H1 (cell line): ENCODE measurements at regions not wholly inside any gene's neighbourhood (a gene's known extent, or its start where the extent isn't known, plus 50 kb on each side); places are given as distances from the start of the nearest gene placed in this dataset.

ENCODE experiments used
- CTCF ChIA-PET: fragments of 300-600 bp; sonication (Branson Sonifier 250); formaldehyde crosslinking; loops from one replicate; lab custom pipeline; 2021; ENCODE audit not compliant: partially characterized antibody; lab: Charles Lee
- POLR2A ChIA-PET: fragments of 300-600 bp; sonication (Branson Sonifier 250); formaldehyde crosslinking; loops from one replicate; lab custom pipeline; 2021; ENCODE audit warnings: inconsistent platforms; ENCODE audit not compliant: partially characterized antibody; lab: Charles Lee
- DNase-seq, 2 experiments: peaks; one replicate each; pipeline versions ENCODE4 v3.0.0 to v3.0.0-alpha.2; 2010 to 2022; ENCODE audit warnings: low spot score in 2 of 2, low read depth in 1 of 2, mixed read lengths in 1 of 2
- FAIRE-seq: peaks from 2 replicates; lab custom pipeline; 2011; peaks lifted over from hg19 to GRCh38; lab: Jason Lieb, UNC
- H2AFZ ChIP-seq: 2 replicates; pipeline ENCODE4 v1.8.1; 2012; ENCODE audit warnings: low read length, inconsistent platforms
- H2AK5ac ChIP-seq: 2 replicates; pipeline ENCODE4 v1.6.1; 2013; ENCODE audit warnings: low read depth, low read length
- H2BK120ac ChIP-seq: replicated peaks from 2 replicates; pipeline ENCODE3; 2013; ENCODE audit warnings: low read depth, low read length, inconsistent platforms
- H2BK12ac ChIP-seq: 2 replicates; pipeline ENCODE4 v1.6.1; 2013; ENCODE audit warnings: low read depth, low read length
- H2BK15ac ChIP-seq: 2 replicates; pipeline ENCODE4 v1.6.1; 2013; ENCODE audit warnings: low read length
- H2BK20ac ChIP-seq: 2 replicates; pipeline ENCODE4 v1.6.1; 2013; ENCODE audit warnings: low read length
- H2BK5ac ChIP-seq: 2 replicates; pipeline ENCODE4 v1.6.1; 2013; ENCODE audit warnings: low read depth, low read length
- H3K14ac ChIP-seq: 2 replicates; pipeline ENCODE4 v1.6.1; 2013; ENCODE audit warnings: inconsistent platforms; ENCODE audit not compliant: insufficient read length
- H3K18ac ChIP-seq: 2 replicates; pipeline ENCODE4 v1.6.1; 2013; ENCODE audit warnings: low read length; ENCODE audit errors: extremely low read depth
- H3K23ac ChIP-seq: 2 replicates; pipeline ENCODE4 v1.6.1; 2013; ENCODE audit warnings: inconsistent platforms; ENCODE audit not compliant: insufficient read length
- H3K23me2 ChIP-seq: 2 replicates; pipeline ENCODE4 v1.6.1; 2013; ENCODE audit warnings: low read depth, low read length
- H3K27ac ChIP-seq: 2 replicates; pipeline ENCODE4 v1.6.1; 2011; ENCODE audit warnings: low read depth, low read length, inconsistent platforms
- H3K27me3 ChIP-seq, 4 experiments: replicated peaks in 1 of 4; 1 replicate in 1 of 4; 2 replicates in 3 of 4; pipeline versions ENCODE4 v1.6.1 to v1.8.1; 2011 to 2013; ENCODE audit warnings: low read length in 3 of 4, mild to moderate bottlenecking in 3 of 4, inconsistent platforms in 2 of 4, mixed read lengths in 2 of 4, moderate library complexity in 1 of 4; ENCODE audit not compliant: control insufficient read depth in 3 of 4, insufficient read depth in 3 of 4; ENCODE audit errors: extremely low read depth in 1 of 4
- H3K36me3 ChIP-seq, 4 experiments: 2 replicates each; pipeline versions ENCODE4 v1.6.1 to v1.8.1; 2011 to 2013; ENCODE audit warnings: mild to moderate bottlenecking in 4 of 4, low read length in 3 of 4, moderate library complexity in 2 of 4, control low read depth in 1 of 4, inconsistent platforms in 1 of 4; ENCODE audit not compliant: insufficient read depth in 4 of 4, control insufficient read depth in 2 of 4
- H3K4ac ChIP-seq: replicated peaks from 2 replicates; pipeline ENCODE3; 2013; ENCODE audit warnings: low read length, low read depth, mixed read lengths, inconsistent platforms; ENCODE audit not compliant: insufficient read length
- H3K4me1 ChIP-seq, 4 experiments: replicated peaks in 1 of 4; 1 replicate in 1 of 4; 2 replicates in 3 of 4; pipeline versions ENCODE4 v1.6.1 to v1.8.1; 2011 to 2013; ENCODE audit warnings: low read length in 3 of 4, inconsistent platforms in 2 of 4, mixed read lengths in 1 of 4; ENCODE audit not compliant: insufficient read depth in 4 of 4, control insufficient read depth in 3 of 4
- H3K4me2 ChIP-seq, 2 experiments: 2 replicates each; pipeline versions ENCODE4 v1.6.1 to v1.8.1; 2011 to 2013; ENCODE audit warnings: low read depth in 2 of 2, low read length in 2 of 2, control low read depth in 1 of 2, inconsistent platforms in 1 of 2, mild to moderate bottlenecking in 1 of 2; ENCODE audit not compliant: insufficient read depth in 1 of 2
- H3K4me3 ChIP-seq, 4 experiments: fragments of 200-600, 300-600 bp in 1 of 4; sonication (generic), shearing (Covaris generic), sonication (Bioruptor Twin) in 1 of 4; 2 replicates each; pipeline versions ENCODE4 v1.5.1 to v1.8.1; 2011 to 2016; ENCODE audit warnings: low read length in 4 of 4, low read depth in 3 of 4, control low read depth in 2 of 4, inconsistent platforms in 2 of 4, mild to moderate bottlenecking in 2 of 4, mixed read lengths in 1 of 4, moderate library complexity in 1 of 4; ENCODE audit not compliant: insufficient read depth in 2 of 4; ENCODE audit errors: extremely low read depth in 1 of 4
- H3K56ac ChIP-seq: replicated peaks from 2 replicates; pipeline ENCODE3; 2013; ENCODE audit warnings: low read depth, mild to moderate bottlenecking, mixed read lengths, low read length, inconsistent platforms; ENCODE audit not compliant: insufficient read length
- H3K79me1 ChIP-seq: 2 replicates; pipeline ENCODE4 v1.6.1; 2013; ENCODE audit warnings: low read depth, low read length, control low read depth
- H3K79me2 ChIP-seq, 2 experiments: 2 replicates each; pipeline versions ENCODE4 v1.6.1 to v1.8.1; 2012 to 2013; ENCODE audit warnings: low read length in 2 of 2, mild to moderate bottlenecking in 2 of 2, inconsistent platforms in 1 of 2; ENCODE audit not compliant: insufficient read depth in 2 of 2, control insufficient read depth in 1 of 2
- H3K9ac ChIP-seq, 4 experiments: replicated peaks in 1 of 4; 1 replicate in 1 of 4; 2 replicates in 3 of 4; pipeline versions ENCODE4 v1.6.1 to v1.8.1; 2011 to 2013; ENCODE audit warnings: low read depth in 3 of 4, low read length in 3 of 4, control low read depth in 2 of 4, mild to moderate bottlenecking in 2 of 4, moderate library complexity in 2 of 4, inconsistent platforms in 1 of 4; ENCODE audit errors: extremely low read depth in 1 of 4
- H3K9me3 ChIP-seq, 2 experiments: 2 replicates each; pipeline versions ENCODE4 v1.6.1 to v1.8.1; 2012 to 2013; ENCODE audit warnings: mild to moderate bottlenecking in 2 of 2, moderate library complexity in 2 of 2, control low read depth in 1 of 2, inconsistent platforms in 1 of 2, low read depth in 1 of 2, low read length in 1 of 2, mixed read lengths in 1 of 2; ENCODE audit not compliant: insufficient read depth in 2 of 2
- H4K20me1 ChIP-seq, 2 experiments: replicated peaks in 1 of 2; 2 replicates each; pipeline versions ENCODE3 to v1.8.1; 2011 to 2013; ENCODE audit warnings: inconsistent platforms in 2 of 2, low read length in 2 of 2, mild to moderate bottlenecking in 1 of 2; ENCODE audit not compliant: insufficient read depth in 2 of 2, control insufficient read depth in 1 of 2
- H4K5ac ChIP-seq: 2 replicates; pipeline ENCODE4 v1.6.1; 2013; ENCODE audit warnings: low read length, low read depth, mixed read lengths, inconsistent platforms; ENCODE audit not compliant: insufficient read length
- H4K8ac ChIP-seq: 2 replicates; pipeline ENCODE4 v1.8.0; 2013; ENCODE audit warnings: mild to moderate bottlenecking, moderate library complexity, low read length, inconsistent platforms; ENCODE audit not compliant: insufficient read depth; ENCODE audit errors: extremely low read depth
- H4K91ac ChIP-seq: replicated peaks from 2 replicates; pipeline ENCODE3; 2013; ENCODE audit warnings: low read length, mixed read lengths, inconsistent platforms; ENCODE audit not compliant: insufficient read length
- CHD1 ChIP-seq: IDR thresholded peaks from 2 replicates; pipeline ENCODE4 v1.6.1; 2012; ENCODE audit warnings: low read depth, low read length, improper control_type of control experiment
- CTBP2 ChIP-seq: IDR thresholded peaks from 2 replicates; pipeline ENCODE4 v1.7.0; 2011; ENCODE audit warnings: borderline replicate concordance, mild to moderate bottlenecking, moderate library complexity, mixed read lengths, low read length; ENCODE audit not compliant: insufficient read depth, insufficient read length
- KDM4A ChIP-seq: IDR thresholded peaks from one replicate; pipeline ENCODE4 v1.7.1; 2012; ENCODE audit warnings: low read depth, mild to moderate bottlenecking, moderate library complexity, low read length, inconsistent platforms; ENCODE audit not compliant: severe bottlenecking
- KDM5A ChIP-seq: fragments of 200-600 bp; IDR thresholded peaks from 2 replicates; pipeline ENCODE4 v1.7.1; 2012; ENCODE audit warnings: mild to moderate bottlenecking, low read length, inconsistent platforms, mixed read lengths
- NANOG ChIP-seq: IDR thresholded peaks from 2 replicates; pipeline ENCODE4 v1.6.1; 2011; ENCODE audit warnings: low read length, low read depth, mild to moderate bottlenecking, inconsistent platforms; ENCODE audit not compliant: insufficient read depth, poor library complexity, severe bottlenecking
- NRF1 ChIP-seq: IDR thresholded peaks from 2 replicates; pipeline ENCODE4 v1.6.1; 2011; ENCODE audit warnings: mild to moderate bottlenecking, low read depth, low read length, improper control_type of control experiment
- PHF8 ChIP-seq: fragments of 200-600 bp; sonication (generic); conservative IDR thresholded peaks from 2 replicates; pipeline ENCODE4 v1.7.1; 2012; ENCODE audit warnings: low read depth, mild to moderate bottlenecking, inconsistent platforms, low read length, moderate library complexity
- POLR2A ChIP-seq, 2 experiments: IDR thresholded peaks; 1 replicate in 1 of 2; 2 replicates in 1 of 2; pipeline ENCODE4 v1.6.1; 2011; ENCODE audit warnings: low read depth in 2 of 2, low read length in 2 of 2, mild to moderate bottlenecking in 2 of 2; ENCODE audit errors: control extremely low read depth in 1 of 2
- RXRA ChIP-seq: IDR thresholded peaks from 2 replicates; pipeline ENCODE4 v1.6.1; 2011; ENCODE audit warnings: low read depth, mild to moderate bottlenecking, low read length, moderate library complexity; ENCODE audit not compliant: insufficient read depth
- TAF1 ChIP-seq: IDR thresholded peaks from 2 replicates; pipeline ENCODE4 v1.6.1; 2011; ENCODE audit warnings: mild to moderate bottlenecking, low read depth, low read length
- TAF7 ChIP-seq: optimal IDR thresholded peaks from 2 replicates; pipeline ENCODE3; 2011; ENCODE audit warnings: low read depth, mild to moderate bottlenecking, inconsistent platforms, low read length, moderate library complexity, borderline replicate concordance
- TBP ChIP-seq: IDR thresholded peaks from 2 replicates; pipeline ENCODE4 v1.6.1; 2011; ENCODE audit warnings: low read depth, low read length, improper control_type of control experiment
- TEAD4 ChIP-seq: IDR thresholded peaks from 2 replicates; pipeline ENCODE4 v1.6.1; 2012; ENCODE audit warnings: low read depth, low read length, inconsistent platforms, mixed read lengths
- ZNF274 ChIP-seq: IDR thresholded peaks from 2 replicates; pipeline ENCODE4 v1.7.0; 2012; ENCODE audit warnings: low read length, borderline replicate concordance; ENCODE audit errors: extremely low read depth
- WGBS, 2 experiments: shearing (Covaris generic) in 1 of 2; methylation state at CpG; one replicate each; pipeline versions ENCODE4 v1.1.6 to v1.1.7; 2013 to 2015; ENCODE audit warnings: low lambda C conversion rate in 2 of 2, mixed read lengths in 2 of 2, inconsistent platforms in 1 of 2, low coverage in 1 of 2, missing lambda C conversion rate in 1 of 2; ENCODE audit not compliant: insufficient replicate concordance in 2 of 2, insufficient coverage in 1 of 2, insufficient read length in 1 of 2; ENCODE audit errors: extremely low coverage in 1 of 2, missing lambda C conversion rate in 1 of 2; 5-methylcytosine and 5-hydroxymethylcytosine counted together

- H2BK20ac ChIP-seq: no peak overlapping the region
- H2BK5ac ChIP-seq: no peak overlapping the region
- no peaks in the 10 kb centered on the region for H3K79me1 ChIP-seq
- ChIA-PET CTCF (interaction anchor here (0.6 kb wide), 1 partner anchor 191 kb away, joined by 3 read pairs; no protein-coding TSS in a partner anchor), POLR2A (no interaction called here)
- no peaks in the 10 kb centered on the region for H3K23me2 ChIP-seq
- H4K20me1 ChIP-seq: no peaks in the 10 kb centered on the region
- no peaks in the 10 kb centered on the region for H3K27me3 ChIP-seq
- H4K5ac ChIP-seq: no peak overlapping the region
- no peaks in the 10 kb centered on the region for H3K36me3 ChIP-seq
- no peak overlapping the region for H3K18ac ChIP-seq
- H3K4ac ChIP-seq: no peak overlapping the region
- no peak overlapping the region for H3K4me3 ChIP-seq
- H2BK120ac ChIP-seq: no peak overlapping the region
- H3K4me2 ChIP-seq: no peak overlapping the region
- FAIRE-seq (no peak), DNase-seq (no peak)
- no peak overlapping the region for H3K9ac ChIP-seq
- H2AFZ ChIP-seq: no peak overlapping the region
- WGBS, 2 experiments: 91% methylated on average over 4 of the region's 4 CpGs; no CpG with 5 or more reads in 1 of the 2 experiments
- H3K23ac ChIP-seq: no peak overlapping the region
- no peak overlapping the region for H3K27ac ChIP-seq
- no peak for TF ChIP-seq ZNF274
- no peak for TF ChIP-seq TAF7
- TF ChIP-seq CHD1: no peak
- no peak for TF ChIP-seq RXRA
- TF ChIP-seq POLR2A (IDR thresholded peaks at IDR 0.05; ENCODE audit: control extremely low read depth in 1 of 2, low read depth in 2 of 2, low read length in 2 of 2): no peak
- no peak for TF ChIP-seq KDM5A
- no peak for TF ChIP-seq PHF8
- TF ChIP-seq TAF1: no peak
- TF ChIP-seq NANOG: no peak
- TF ChIP-seq NRF1: no peak
- no peak for TF ChIP-seq CTBP2
- no peak for TF ChIP-seq TEAD4
- no peak for TF ChIP-seq KDM4A
- TF ChIP-seq TBP: no peak
- H4K91ac ChIP-seq: no peak overlapping the region
- H2BK15ac ChIP-seq: no peak overlapping the region
- no peaks in the 10 kb centered on the region for H3K9me3 ChIP-seq
- no peak overlapping the region for H4K8ac ChIP-seq
- H2AK5ac ChIP-seq: no peak overlapping the region
- no peaks in the 10 kb centered on the region for H3K79me2 ChIP-seq
- H3K4me1 ChIP-seq: no peaks in the 10 kb centered on the region
- no peak overlapping the region for H2BK12ac ChIP-seq
- H3K14ac ChIP-seq: no peak overlapping the region
- no peak overlapping the region for H3K56ac ChIP-seq
Measured at GRCh38 chr2:19104503-19104902, 253.9 kb downstream of the OSR1 start.
